Anterior cingulate cortex (tissue), 58 donors: ENCODE measurements at regions not wholly inside any gene's neighbourhood (a gene's known extent, or its start where the extent isn't known, plus 50 kb on each side); places are given as distances from the start of the nearest gene placed in this dataset.

ENCODE experiments used
- DNase-seq, 58 donors: peaks; one replicate each; lab custom pipeline; 2025; lab: John Stamatoyannopoulos, UW

GRCh38 chr4:3671571-3672464 is 94.4 kb upstream of the ADRA2C start:
- DNase-seq = no peak

GRCh38 chr4:3670521-3671519 is 95.4 kb upstream of the ADRA2C start:
- DNase-seq = no peak

- DNase-seq = no peak
Measured at GRCh38 chr4:3669553-3669949, 96.6 kb upstream of the ADRA2C start.

GRCh38 chr4:3668825-3669552 is 97.2 kb upstream of the ADRA2C start:
- DNase-seq = no peak

- DNase-seq = no peak
Measured at GRCh38 chr4:3667258-3667657, 98.9 kb upstream of the ADRA2C start.

- DNase-seq = no peak
Measured at GRCh38 chr4:3666263-3666662, 99.9 kb upstream of the ADRA2C start.

GRCh38 chr4:3665360-3665891 is 100.8 kb upstream of the ADRA2C start:
- no peak for DNase-seq

- DNase-seq = no peak
Measured at GRCh38 chr4:3663791-3664190, 102.4 kb upstream of the ADRA2C start.

GRCh38 chr4:3662516-3662915 is 103.7 kb upstream of the ADRA2C start:
- no peak for DNase-seq

- DNase-seq = no peak
Measured at GRCh38 chr4:3661989-3662388, 104.2 kb upstream of the ADRA2C start.

- no peak for DNase-seq
Measured at GRCh38 chr4:3660928-3661515, 105.2 kb upstream of the ADRA2C start.

- peak in 49 of 58 donors; percentile 6 to 79 (median 41) for DNase-seq
Measured at GRCh38 chr4:3660086-3660927, 105.9 kb upstream of the ADRA2C start.

- DNase-seq = no peak
Measured at GRCh38 chr4:3659131-3659530, 107.1 kb upstream of the ADRA2C start.

- peak in 3 of 58 donors; percentile 10 to 27 (median 12) for DNase-seq
Measured at GRCh38 chr4:3658530-3658913, 107.7 kb upstream of the ADRA2C start.

- no peak for DNase-seq
Measured at GRCh38 chr4:3657902-3658529, 108.2 kb upstream of the ADRA2C start.

GRCh38 chr4:3656416-3657356 is 109.5 kb upstream of the ADRA2C start:
- DNase-seq = no peak

- DNase-seq = no peak
Measured at GRCh38 chr4:3655963-3656362, 110.2 kb upstream of the ADRA2C start.
